Anterior cingulate cortex (tissue), 58 donors: ENCODE measurements at regions not wholly inside any gene's neighbourhood (a gene's known extent, or its start where the extent isn't known, plus 50 kb on each side); places are given as distances from the start of the nearest gene placed in this dataset.

Source experiments
- DNase-seq, 58 donors: peaks; one replicate each; lab custom pipeline; 2025; lab: John Stamatoyannopoulos, UW

DNA sequence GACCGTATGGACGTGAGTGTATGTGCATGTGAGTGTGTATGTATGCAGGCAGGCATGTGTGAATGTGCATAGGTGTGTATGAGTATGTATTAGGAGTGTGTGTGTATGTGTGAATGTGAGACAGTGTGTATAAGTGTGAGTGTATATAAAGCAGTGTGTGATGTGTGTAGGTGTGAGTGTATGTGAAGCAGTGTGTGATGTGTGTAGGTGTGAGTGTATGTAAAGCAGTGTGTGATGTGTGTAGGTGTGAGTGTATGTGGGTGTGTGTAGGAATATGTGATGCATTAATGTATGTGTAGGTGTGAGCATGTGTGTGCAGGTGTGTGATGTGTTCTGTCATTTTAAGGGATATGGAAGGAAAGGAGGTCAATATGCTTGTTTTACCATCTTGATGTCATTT is 215.5 kb downstream of the GADD45G start:
- no peak for DNase-seq

DNA sequence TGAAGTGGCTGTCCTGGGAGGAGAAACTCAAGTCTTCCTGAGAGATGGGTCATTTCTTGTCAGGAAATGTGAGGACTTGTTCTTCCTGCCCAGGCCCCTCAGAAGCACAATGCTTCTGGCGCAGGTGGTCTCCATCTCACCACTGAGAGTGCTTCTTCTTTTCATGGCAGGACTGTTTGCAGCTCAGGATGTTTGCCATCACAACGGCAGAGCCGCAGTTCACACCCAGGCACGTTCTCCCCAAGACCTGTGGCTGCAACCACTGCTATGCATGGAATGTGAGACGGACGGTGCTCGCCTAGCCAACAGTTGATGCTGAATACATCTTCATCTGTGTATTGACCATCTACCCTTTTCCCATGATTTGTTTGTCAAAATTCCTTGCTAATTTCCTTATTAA is 216.3 kb downstream of the GADD45G start:
- DNase-seq: no peak

DNA sequence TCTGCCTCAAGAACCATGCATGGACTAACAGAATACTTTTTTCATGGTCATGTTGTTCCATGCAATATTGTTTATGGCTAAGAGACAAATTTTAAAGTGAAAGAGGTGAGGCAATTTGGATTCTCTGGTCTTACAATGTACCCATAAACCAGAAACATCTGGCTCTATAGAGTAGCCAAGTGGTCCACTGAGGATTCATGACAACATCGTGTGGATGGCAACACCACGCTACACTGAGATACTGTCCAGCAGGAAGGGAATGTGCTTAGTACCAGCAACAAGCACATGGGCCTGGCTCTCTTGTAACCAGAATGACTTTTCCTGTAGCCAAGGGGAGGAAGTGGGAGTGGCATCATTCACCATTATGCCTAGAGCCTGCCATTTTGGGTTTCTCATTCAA is 218.2 kb downstream of the GADD45G start:
- DNase-seq: no peak

DNA sequence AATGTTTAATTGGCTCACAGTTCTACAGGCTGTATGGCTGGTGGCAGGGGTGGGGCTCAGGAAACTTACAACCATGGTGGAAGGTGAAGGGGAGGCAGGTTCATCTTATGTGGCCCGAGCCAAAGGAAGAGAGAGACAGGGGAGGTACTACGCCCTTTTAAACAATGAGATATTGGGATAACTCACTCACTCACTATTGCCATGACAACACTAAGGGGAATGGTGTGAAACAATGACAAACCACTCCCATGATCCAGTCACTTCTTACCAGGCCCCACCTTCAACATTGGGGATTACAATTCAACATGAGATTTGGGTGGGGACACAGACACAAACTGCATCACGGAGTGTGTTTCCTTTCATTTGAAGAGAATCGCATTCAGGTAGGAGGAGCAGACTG is 220.9 kb downstream of the GADD45G start:
- DNase-seq: no peak

DNA sequence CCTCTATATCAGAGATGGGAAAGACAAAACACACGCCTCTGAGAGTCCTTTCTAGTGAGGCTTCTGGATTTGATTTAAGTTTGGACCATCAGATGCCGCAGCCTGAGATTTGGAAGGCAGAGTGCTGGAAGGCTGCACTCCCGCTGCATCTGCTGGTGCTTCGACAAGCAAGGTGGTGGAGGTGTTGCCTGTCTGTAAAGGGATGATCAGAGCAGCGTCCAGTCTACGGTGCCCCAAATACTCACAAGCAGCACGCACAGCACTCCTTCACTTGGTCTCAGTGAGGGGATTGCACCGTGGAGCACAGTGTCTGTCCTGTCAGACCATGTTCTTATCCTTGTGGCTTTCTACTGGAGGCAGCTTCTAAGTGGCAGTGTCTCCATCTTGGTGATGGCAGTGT is 221.4 kb downstream of the GADD45G start:
- DNase-seq: no peak

DNA sequence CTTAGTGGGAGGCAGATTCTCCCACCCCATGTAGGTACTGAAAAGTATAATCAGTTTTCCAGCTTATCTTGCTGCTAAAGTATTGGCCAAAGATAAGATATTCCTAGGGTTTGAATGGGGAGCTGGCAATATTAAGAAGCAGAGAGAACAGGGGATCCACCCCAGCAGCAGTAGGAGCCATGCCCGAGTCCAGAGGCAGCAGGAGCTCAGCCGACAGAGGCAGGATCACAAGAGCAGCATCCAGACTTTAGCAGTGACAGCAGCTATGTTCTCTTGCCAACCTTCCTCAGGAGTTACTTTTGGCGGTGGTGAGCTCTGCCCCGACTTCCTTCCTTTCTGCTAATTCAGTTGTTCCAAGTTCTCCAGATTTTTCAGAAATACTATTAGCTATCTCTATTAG is 224.5 kb downstream of the GADD45G start:
- DNase-seq: no peak

DNA sequence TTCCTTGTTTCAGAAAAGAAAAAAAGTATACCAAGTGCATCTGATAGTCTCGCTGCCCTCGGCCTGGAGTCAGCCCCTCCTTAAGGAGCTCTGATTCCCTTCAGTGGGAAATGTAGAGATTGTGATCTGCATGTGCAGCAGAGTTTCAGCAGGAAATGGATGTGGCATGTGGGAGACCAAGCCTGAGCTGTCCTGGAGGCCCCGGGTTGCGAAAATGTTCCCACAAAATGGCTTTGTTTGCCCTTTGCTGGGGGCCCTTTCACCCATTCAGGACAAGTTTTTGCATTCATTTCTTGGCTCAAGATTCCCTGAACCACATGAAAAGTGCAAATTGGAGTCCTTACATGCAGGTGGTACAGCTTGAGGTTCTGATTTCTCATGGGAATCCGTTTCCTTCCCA is 230.9 kb downstream of the GADD45G start:
- no peak for DNase-seq

DNA sequence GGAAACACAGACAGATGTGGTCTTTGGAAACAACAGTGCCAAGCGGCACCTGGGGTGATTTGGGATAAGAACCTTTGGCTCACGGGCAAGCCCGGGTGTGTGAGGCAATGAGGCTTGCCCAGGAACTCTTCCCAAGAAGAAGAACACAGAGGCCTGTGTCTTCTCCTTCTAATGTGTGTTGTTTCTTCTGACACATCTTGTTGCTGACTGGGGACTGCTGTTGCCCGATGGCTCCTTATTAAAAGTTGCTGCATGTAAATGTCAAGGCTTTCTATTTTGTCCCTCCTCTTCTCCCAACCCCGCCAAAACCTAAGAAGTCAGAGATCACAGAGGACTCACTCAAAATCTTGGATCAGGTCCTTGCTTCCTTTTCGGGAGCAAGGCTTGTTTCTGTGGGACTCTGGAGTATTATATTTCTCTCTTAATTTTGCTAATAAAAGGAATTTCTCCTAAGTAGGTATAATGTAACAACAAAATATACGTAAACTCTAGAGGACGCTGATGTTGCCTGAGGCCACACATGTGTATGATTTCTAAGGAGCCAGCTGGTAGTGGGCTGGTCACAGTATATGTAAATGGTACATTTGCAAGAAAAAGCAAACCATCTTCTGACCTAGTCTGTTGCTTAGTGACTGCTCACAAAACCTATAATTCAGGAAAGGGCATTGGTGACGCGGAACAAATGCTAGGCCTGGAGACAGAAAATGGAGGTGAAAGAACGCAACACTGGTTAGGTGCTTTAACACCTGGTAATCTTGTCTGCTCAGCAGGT is 232.5 kb downstream of the GADD45G start:
- DNase-seq: no peak

DNA sequence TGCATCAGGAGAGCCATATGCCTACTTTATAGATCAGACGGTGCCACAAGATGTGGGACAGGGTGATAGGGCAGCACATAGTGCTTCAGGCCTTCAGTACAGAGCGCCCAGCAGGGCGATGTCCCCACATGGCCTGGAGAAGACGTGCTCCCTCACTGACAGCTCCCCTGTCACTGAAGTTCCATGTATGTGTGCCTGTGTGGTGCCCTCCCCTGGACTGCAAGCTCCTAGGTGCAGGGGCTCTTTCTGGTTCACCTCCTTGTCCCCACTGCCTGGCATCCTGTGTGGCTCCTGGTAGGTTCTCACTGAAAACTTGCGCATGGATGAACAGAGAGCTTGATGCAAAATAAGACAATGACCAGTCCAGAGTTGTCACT is 233.1 kb downstream of the GADD45G start:
- DNase-seq: no peak

DNA sequence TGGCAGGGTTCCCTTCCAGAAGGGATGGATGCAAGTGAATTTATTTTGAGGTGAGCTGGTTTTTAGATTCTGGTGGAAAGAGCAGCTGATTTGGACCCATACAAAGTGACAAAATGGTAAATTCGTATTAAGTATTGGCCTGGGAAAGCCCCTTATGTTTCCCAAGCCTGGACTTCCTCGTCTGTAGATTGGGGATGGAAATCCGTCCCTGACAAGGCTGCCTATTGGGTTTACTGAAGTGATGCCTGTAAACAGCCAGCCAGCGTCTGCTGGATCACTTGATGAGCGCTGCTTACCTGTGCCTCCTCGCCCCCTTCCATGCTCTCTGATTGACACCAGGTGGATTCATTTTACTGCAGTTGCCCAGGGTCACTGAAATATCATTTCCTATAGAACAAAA is 233.8 kb downstream of the GADD45G start:
- no peak for DNase-seq

DNA sequence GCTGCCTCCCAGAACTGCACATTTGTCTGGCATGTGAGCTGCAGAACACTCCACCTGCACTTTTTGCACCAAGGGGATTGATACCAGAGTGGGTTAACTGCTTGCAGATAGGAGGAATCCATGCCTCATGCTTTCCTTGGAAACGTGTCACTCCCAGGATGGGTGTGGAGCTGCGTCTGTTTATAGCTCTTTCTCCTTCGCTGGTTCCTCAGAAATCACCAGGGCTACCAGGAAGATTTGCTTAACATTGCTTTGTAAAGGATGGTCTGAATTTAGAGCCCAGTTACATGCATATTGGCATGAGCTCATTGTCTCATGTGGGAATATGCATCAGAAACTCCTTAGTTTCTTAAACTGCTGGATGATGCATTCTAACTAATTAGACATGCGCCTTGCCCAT is 234.6 kb downstream of the GADD45G start:
- DNase-seq: peak in 4 of 58 donors; percentile 5 to 43 (median 16)

DNA sequence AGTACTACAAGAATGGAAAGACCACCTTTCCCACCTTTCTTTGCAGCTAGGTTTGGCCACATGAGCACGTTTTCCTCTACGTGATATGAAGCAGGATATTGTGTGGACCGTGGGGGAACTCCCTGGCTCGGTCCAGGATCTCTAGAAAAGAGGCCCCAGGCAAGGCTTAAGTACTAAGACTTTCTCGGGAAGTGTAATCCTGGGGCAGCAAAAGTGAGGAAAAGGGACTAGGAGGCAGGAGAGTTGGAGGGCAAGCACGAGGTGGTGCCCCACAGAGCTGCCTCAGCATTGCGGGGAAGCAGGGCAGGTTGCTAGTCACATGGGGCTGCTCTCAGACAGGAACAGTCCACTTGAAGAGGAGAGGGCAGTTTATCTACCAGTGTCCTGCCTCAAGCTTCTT is 235.1 kb downstream of the GADD45G start:
- DNase-seq: no peak

DNA sequence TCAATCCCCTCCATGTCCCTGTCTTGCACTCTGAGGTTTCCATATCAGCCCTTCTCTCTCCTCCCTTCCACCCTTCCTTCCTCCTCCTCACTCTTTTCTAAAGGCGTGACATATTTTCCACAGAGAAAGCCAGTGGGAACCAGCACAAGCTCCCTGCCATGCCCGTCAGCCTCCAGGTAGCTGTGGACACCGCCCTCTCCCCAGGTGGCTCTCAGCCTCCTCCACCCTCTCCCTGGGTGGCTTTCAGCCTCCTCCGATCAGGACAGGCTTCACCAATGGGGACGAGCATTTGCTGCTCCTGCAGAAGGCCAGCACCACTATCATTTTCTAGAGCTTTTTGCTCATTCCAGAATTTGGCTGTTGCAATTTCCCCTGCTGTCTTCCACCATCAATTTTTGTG is 236.6 kb downstream of the GADD45G start:
- DNase-seq: no peak

DNA sequence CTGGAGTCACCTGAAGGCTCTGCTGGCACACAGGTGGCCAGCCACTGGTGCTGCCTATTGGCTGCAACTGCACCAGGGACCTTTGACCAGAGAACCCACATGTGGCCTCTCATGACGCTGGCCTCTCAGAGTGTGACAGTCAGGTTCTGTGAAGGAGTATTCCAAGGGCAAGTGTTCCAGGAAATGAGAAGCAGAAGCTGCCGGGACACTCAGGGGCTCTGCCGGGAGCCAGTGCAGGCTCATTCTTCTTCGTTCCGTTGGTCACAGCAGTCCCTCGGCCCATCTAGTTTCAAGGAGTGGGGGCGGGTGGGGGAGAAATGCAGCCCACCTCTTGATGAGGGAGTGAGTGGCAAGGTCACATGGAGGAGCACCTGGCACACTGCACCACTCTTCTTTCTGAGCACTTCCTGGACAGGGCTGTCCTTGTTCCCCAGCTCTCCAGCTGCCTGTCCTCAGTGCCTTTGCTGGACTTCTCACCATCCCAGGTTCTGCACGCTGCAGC is 237.5 kb downstream of the GADD45G start:
- no peak for DNase-seq

DNA sequence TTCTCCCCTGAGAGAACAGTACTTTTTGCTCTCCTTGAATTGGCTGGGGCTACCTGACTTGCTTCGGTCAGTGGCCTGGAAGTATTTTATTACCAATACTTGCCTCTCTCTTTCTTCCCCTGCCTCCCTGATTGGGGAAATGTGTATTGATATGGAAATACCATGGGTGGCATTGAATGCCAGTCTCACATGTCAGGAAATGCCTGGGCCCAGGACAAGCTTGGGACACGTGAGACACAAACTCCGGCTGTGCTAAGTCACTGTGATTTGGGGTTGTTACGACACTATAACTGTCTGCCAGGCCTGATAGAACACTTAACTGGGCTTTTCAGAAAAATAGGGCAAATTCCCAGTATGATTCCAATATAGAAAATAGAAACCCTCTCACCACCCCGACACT is 238.3 kb downstream of the GADD45G start:
- DNase-seq: no peak

DNA sequence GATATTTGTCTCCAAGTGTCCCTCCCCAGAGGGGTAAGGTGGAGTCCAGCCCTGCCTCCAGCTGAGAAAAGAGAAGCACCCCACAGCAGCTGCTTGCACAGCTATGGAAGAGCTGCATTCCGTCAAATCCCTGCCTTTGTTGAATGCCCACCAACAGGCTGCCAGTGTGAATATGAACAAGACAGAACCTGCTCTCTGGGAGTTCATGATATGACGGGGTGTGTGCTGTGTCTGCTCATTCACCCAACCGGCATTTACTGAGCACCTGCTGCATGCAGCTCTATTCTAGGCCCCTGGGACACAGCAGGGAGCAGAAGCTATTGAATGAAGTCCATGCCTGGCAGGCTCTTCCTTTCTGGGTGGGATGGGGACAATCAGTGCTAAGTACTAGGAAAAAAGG is 238.8 kb downstream of the GADD45G start:
- no peak for DNase-seq

DNA sequence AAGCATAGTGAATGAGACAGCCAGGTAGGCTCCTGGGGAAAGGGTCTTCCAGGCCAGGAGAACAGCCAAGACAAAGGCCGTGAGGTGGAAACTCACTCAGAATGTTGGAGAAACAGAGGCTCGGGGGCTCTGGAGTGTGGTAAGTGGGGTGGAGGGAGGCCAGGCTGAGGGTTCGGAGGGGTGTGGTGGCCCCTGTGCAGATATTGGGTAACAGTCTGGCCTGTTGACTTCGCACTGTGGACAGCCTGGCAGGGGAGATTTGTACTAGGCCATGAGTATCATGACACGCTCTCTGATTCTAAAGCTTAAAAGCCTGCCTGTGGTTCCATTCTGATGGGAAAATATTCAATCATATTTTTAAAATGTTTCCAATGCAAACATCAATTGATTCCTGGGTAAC is 239.3 kb downstream of the GADD45G start:
- DNase-seq: no peak

DNA sequence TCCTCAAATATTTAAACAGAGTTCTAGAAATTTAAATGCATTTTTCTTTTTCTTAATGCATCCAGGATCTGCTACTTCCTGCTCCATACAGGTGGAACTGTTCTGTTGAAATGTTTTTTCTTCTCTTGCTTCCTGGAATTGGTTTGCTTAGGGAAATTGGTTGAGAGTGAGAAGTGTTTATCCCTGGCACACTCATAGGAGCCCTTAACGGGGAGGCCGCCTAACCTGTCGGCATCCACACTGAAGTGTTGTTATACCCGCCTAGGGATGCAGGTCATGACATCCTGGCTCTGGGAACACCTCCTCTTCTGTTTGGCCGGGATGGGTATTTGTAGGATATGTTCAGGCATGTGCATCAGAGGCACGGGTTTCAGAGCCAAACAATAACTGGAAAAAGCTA is 239.7 kb downstream of the GADD45G start:
- no peak for DNase-seq

DNA sequence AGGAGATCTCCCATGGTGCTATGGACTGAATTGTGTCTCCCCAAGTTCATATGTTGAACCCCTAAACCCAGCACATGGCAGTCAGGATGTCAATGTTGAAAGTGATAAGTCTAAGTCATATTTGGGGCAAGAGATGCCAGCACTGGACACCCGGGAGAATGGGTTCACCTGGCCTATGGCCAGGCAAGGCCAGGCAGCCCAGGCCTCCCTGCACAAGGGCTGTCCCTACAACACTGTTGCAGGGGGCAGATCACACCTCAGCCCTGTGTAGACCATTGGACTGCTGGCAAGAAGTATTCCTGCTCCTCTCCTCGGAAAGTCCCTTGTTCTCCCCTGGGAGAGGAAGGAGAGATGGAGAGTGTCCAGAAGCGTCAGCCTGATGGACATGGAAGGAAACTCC is 240.5 kb downstream of the GADD45G start:
- DNase-seq: no peak

DNA sequence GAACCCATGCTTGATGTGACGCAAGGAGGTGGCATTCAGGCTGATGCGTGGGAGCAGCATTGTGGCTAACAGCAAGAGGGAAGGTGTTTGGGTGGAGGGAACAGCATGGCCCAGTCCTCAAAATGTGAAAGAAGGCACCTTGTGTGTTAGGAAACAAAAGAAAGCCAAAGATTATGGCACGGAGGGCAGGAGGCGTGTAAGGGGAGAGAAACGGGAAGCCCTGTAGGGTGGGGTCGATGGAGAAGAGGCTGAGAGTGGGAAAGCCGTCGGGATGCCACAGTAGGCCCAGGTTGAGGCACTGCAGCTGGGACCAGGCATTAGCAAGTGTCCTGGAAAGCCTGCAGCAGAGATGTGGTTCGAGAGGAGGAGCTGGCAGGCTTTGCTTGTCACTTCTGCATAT is 241.1 kb downstream of the GADD45G start:
- DNase-seq: no peak

DNA sequence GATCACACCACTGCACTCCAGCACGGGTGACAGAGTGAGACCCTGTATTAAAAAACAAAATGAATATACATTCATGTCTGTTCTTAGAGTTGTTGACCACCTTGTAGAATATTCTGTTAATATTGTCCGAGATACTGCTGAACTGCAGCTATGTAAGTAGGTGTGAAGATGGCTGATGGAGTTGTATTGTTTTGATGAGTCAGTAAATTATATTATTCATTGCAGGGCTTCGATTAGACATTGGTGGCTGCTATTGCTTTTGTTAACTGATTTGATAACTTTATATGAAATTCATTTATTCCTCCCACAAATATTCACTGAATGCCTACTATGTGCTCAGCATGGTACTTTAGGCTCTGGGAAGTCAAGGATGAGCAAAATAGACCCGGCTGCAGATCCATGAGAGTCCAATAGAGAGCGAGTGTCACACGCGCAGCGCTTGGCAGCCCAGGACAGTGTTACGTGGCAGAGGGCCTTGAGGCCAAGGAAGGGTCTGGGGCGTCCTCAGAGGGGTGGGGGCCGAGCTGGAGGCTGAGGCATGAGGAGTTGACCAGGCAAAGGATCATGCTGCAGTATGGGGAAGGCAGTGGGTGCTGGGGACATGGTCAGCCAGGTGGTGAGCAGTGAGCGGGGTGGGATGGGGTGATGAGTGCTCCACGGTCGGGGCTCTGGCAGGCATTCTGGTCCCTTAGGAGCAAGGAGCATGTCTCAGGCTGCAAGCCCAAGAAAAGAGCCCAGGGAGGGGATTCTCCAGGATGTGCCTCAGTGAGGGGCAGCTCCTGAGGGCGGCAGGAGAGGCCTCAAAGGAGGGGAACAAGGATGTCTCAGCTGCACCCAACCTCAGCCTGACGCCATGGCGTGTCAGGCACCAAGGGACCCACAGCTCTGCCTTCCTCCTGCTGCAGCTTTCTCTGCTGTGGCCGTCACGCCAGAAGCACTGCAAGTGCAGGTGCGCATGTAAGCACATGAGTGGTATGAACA is 243.5 kb downstream of the GADD45G start:
- no peak for DNase-seq

DNA sequence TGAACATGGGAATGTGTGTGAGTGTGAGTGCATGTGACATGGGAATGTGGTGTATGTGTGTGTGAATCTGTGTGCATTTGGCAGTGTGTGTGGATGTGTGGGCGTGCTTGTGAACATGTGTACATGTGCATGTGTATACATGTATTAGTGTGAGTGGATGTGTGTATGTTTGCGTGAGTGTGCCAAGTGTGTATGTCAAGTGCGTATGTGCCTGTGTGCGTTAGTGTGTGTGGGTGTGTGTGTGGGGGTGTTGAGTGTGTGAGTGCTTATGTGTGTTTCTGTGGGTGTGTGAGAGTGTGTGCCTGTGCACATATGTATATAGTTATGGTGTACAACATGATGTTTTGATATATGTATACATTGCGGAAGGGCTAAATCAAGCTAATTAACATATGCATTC is 244.3 kb downstream of the GADD45G start:
- DNase-seq: no peak
